ENCODE measurements at regions not wholly inside any gene's neighbourhood (a gene's known extent, or its start where the extent isn't known, plus 50 kb on each side); places are given as distances from the start of the nearest gene placed in this dataset.
"Not testable (repeated sequence)": the region's sequence is repeated elsewhere in the genome, so short reads cannot be mapped to it uniquely, and the experiment has no call there.

- H3K4me3 ChIP-seq = no peak overlapping the region
- no peaks in the 10 kb centered on the region for H3K27me3 ChIP-seq
- no peak overlapping the region for H3K9ac ChIP-seq (ENCODE audit: low read depth in 2 of 2, low read length in 2 of 2)
- H3K27ac ChIP-seq = no peak overlapping the region
- H3K36me3 ChIP-seq = no peaks in the 10 kb centered on the region
- intact Hi-C loops (cut with DNase I) = no loop called here
- H3K9me3 ChIP-seq = no peaks in the 10 kb centered on the region
- no peak for DNase-seq
- no peak for TF ChIP-seq CTCF (IDR thresholded peaks at IDR 0.05)
- H3K4me1 ChIP-seq = no peaks in the 10 kb centered on the region
These were observed 51.0 kb downstream of the FHIP2A start for GRCh38 chr10:114872519-114873087.

GRCh38 chr10:114874827-114875411 is 53.3 kb downstream of the FHIP2A start:
- Histone ChIP-seq H3K27ac (no peak overlapping the region), H3K4me3 (no peak overlapping the region), H3K27me3 (no peaks in the 10 kb centered on the region), H3K9me3 (no peaks in the 10 kb centered on the region), H3K4me1 (no peaks in the 10 kb centered on the region), H3K9ac (ENCODE audit: low read depth in 2 of 2, low read length in 2 of 2) (no peak overlapping the region), H3K36me3 (no peaks in the 10 kb centered on the region)
- TF ChIP-seq CTCF (IDR thresholded peaks at IDR 0.05) = no peak
- no peak for DNase-seq
- intact Hi-C loops (cut with DNase I) = loop anchor here (5.0 kb wide), 1 partner anchor 252 kb away; no protein-coding TSS in a partner anchor

GRCh38 chr10:114875590-114876081 is 54.1 kb downstream of the FHIP2A start:
- not testable (repeated sequence) for H3K9ac ChIP-seq (ENCODE audit: low read depth in 2 of 2, low read length in 2 of 2); H3K4me3 ChIP-seq; H3K27ac ChIP-seq; DNase-seq; H3K9me3 ChIP-seq; H3K27me3 ChIP-seq; H3K36me3 ChIP-seq; H3K4me1 ChIP-seq
- intact Hi-C loops (cut with DNase I) = loop anchor here (5.0 kb wide), 1 partner anchor 252 kb away; no protein-coding TSS in a partner anchor

- no peak for DNase-seq
- H3K4me1 ChIP-seq = no peaks in the 10 kb centered on the region
- intact Hi-C loops (cut with DNase I) = loop anchor here (5.0 kb wide), 1 partner anchor 251 kb away; no protein-coding TSS in a partner anchor
- H3K36me3 ChIP-seq = no peaks in the 10 kb centered on the region
- no peak overlapping the region for H3K27ac ChIP-seq
- no peak for TF ChIP-seq CTCF (IDR thresholded peaks at IDR 0.05)
- H3K9ac ChIP-seq (ENCODE audit: low read depth in 2 of 2, low read length in 2 of 2) = no peak overlapping the region
- no peaks in the 10 kb centered on the region for H3K9me3 ChIP-seq
- H3K4me3 ChIP-seq = no peak overlapping the region
- no peaks in the 10 kb centered on the region for H3K27me3 ChIP-seq
These were observed 54.6 kb downstream of the FHIP2A start for GRCh38 chr10:114876169-114876568.

- no peak overlapping the region for H3K4me3 ChIP-seq
- H3K36me3 ChIP-seq = no peaks in the 10 kb centered on the region
- H3K9ac ChIP-seq (ENCODE audit: low read depth in 2 of 2, low read length in 2 of 2) = no peak overlapping the region
- peak; percentile 63 for TF ChIP-seq CTCF (IDR thresholded peaks at IDR 0.05)
- no peaks in the 10 kb centered on the region for H3K27me3 ChIP-seq
- H3K27ac ChIP-seq = no peak overlapping the region
- peak; percentile 70 for DNase-seq
- H3K9me3 ChIP-seq = no peaks in the 10 kb centered on the region
- no peaks in the 10 kb centered on the region for H3K4me1 ChIP-seq
- intact Hi-C loops (cut with DNase I) = loop anchor here (5.0 kb wide), 1 partner anchor 251 kb away; no protein-coding TSS in a partner anchor
These were observed 55.2 kb downstream of the FHIP2A start for GRCh38 chr10:114876602-114877300.
